Fibroblast of villous mesenchyme (primary cell): ENCODE measurements at regions not wholly inside any gene's neighbourhood (a gene's known extent, or its start where the extent isn't known, plus 50 kb on each side); places are given as distances from the start of the nearest gene placed in this dataset.

Source experiments
- DNase-seq: peaks from one replicate; pipeline ENCODE4 v3.0.0-alpha.2; 2010; ENCODE audit warnings: low read depth
- H3K4me3 ChIP-seq: 2 replicates; pipeline ENCODE4 v1.5.1; 2011; ENCODE audit warnings: low read depth, mild to moderate bottlenecking, low read length
- TF ChIP-seq, protein P1 (sequence below): IDR thresholded peaks from 2 replicates; pipeline ENCODE4 v1.5.1; 2012; ENCODE audit warnings: low read depth, mild to moderate bottlenecking, low read length; ENCODE audit not compliant: insufficient read depth

DNA sequence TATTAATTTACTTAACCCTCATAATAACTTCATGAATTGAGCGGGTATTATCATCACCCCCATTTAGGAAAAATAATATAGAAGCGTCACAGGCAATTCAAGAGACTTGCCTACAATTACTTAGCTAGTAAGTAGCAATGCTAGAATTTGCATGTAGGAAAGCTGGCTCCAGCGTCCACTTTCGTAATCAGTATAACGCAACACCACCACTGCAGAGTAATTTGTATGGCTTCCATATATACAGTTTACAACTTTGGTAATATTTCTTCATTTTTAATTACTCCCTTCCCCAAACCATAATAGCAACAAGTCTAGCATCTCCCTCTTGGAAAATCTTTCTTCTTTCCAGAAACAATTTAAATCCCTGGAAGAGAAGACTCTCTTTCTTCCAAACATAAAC, 89.9 kb upstream of the OR5AK2 start:
- H3K4me3 ChIP-seq, result no peak overlapping the region
- TF ChIP-seq, protein P1, sequence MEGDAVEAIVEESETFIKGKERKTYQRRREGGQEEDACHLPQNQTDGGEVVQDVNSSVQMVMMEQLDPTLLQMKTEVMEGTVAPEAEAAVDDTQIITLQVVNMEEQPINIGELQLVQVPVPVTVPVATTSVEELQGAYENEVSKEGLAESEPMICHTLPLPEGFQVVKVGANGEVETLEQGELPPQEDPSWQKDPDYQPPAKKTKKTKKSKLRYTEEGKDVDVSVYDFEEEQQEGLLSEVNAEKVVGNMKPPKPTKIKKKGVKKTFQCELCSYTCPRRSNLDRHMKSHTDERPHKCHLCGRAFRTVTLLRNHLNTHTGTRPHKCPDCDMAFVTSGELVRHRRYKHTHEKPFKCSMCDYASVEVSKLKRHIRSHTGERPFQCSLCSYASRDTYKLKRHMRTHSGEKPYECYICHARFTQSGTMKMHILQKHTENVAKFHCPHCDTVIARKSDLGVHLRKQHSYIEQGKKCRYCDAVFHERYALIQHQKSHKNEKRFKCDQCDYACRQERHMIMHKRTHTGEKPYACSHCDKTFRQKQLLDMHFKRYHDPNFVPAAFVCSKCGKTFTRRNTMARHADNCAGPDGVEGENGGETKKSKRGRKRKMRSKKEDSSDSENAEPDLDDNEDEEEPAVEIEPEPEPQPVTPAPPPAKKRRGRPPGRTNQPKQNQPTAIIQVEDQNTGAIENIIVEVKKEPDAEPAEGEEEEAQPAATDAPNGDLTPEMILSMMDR, result no peak
- DNase-seq, result no peak

DNA sequence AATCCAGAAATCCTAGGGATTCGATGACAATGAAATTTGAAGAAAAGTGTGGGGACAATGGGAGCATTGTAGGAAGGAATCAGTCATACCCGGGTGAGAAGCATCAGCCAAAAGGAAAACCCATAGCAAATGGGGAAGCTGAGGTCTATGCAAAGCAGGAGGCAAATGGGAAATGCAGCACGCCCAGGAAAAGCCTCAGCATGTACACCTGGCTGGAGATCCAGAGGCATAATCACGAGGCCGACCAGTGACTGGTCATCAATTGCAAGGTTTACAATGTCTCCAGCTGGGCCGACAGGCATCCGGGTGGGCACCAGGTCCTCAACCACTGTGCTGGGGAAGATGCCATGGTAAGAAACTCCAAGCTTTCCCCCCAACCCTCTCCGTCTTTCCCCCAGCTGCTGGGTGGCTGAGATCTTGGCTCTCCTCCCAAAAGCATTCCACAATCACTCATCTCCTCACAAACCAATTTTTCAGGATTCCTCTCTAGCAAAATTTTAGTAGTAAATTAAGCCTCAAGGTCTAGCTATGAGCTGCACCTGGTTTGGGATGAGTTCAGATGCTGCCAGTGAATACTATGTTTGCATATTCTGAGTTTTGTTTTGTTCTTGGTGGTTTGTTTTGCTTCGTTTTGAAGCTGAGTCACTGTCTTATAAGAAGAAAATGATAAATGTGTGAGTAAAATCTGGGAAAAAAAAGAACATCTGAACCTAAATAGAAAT, 98.0 kb upstream of the OR5AK2 start:
- no peak overlapping the region for H3K4me3 ChIP-seq
- TF ChIP-seq, protein P1, result no peak
- DNase-seq, result no peak

DNA sequence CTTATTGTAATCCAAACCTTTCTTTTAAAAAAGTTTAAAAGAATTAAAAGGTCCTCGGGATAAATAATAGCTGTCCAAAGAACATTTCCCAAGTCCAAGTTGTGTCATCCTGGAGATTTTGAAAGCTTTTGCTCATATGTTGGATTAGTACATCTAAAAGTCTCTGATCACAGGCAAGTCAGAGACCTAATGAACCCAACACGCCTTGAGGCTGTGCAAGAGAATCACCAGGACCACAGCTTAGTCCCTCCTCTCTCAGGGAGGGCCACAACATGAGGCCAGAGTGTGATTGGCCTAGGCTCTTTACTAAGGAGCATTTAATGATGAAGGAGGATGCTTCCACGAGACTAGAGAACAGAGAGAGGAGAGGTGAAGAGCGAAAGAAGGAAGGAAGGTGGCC, 98.7 kb upstream of the OR5AK2 start:
- TF ChIP-seq, protein P1, result no peak
- H3K4me3 ChIP-seq, result no peak overlapping the region
- DNase-seq, result peak; percentile 8

DNA sequence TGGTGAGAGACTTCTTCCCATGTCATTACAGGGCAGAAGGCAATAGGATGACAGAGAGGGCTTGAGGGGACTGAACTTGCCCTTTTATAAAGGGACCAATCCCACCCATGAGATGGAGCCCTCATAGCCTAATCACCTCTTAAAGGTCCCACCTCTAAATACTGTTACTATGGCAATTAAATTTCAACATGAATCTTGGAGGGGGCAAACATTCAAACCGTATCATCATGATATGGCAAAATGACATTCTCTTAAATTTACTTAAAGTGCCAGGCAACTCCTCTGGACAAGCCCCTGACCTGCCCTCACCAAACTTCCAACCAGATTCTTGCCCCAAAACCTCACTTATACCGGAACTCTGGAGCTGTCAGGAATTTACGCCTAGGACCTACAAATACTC, 100.8 kb upstream of the OR5AK2 start:
- DNase-seq, result no peak
- TF ChIP-seq, protein P1, result no peak
- no peak overlapping the region for H3K4me3 ChIP-seq

DNA sequence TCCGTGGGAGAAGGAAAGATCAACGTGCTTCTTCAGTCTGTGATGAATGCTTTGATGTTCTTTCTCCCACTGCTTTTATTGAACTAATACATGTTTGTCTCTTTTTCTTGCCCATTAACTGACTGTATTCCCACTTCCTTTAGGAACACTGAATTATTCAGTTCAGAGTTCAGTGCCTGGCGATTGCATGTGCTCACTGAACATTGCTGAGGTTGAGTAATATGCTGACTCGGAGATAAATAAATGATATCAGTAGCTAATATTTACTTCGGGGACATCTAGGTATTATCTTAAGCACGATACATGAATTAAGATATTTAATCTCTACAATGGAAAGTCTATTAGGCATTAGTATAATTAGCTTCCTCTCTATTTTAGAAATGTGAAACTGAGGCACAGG, 102.3 kb upstream of the OR5AK2 start:
- TF ChIP-seq, protein P1, result no peak
- H3K4me3 ChIP-seq, result no peak overlapping the region
- DNase-seq, result no peak

DNA sequence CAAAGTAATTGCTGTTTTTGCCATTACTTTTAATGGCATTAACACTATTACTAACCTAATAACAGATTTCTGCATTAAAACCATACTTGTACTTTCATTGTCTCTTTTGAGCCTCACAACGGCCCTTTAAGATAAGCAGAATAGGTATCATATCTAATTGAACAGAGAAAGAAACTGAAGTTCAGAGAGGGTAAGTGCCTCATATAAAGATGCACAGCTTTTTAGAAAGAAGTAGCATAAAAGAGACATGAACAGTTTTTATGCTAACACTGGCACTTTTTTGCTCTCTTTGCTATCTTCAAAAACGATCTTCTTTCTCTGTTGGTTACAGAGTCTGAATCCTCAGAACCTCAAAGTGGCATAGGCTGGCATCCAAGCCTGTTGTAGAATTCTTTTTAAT, 102.9 kb upstream of the OR5AK2 start:
- no peak for DNase-seq
- TF ChIP-seq, protein P1, result no peak
- no peak overlapping the region for H3K4me3 ChIP-seq

DNA sequence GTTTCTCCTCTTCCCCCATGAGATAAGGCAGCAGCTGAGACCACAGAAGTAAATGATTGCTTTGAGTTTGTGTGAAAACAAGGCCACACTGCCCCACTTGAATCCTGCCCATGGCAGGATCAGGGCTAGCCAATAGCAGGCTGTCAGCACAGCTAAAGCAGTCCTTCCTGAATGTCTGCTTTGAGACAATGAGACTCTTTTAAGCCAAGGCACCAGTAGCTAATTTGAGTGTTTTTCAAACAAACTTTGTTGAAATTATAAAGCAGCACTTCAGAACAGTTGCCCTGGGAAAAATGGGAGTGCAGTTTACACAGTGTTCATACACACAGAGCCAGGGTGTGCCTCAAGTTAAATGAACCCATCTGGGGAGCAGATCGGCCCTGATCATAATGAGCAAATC, 103.5 kb upstream of the OR5AK2 start:
- TF ChIP-seq, protein P1, result no peak
- DNase-seq, result no peak
- no peak overlapping the region for H3K4me3 ChIP-seq
